Liver (tissue), 3 donors: ENCODE measurements at regions not wholly inside any gene's neighbourhood (a gene's known extent, or its start where the extent isn't known, plus 50 kb on each side); places are given as distances from the start of the nearest gene placed in this dataset.

Experiments
- CTCF ChIP-seq: fragments of 150-350 bp; IDR thresholded peaks from 2 replicates; pipeline ENCODE4 v1.5.1; 2017; ENCODE audit warnings: improper control_type of control experiment, low read depth, low read length; ENCODE audit not compliant: missing input control
- RAD21 ChIP-seq, 2 donors: IDR thresholded peaks; 2 replicates each; pipeline ENCODE4 v1.6.1; 2016; ENCODE audit warnings: antibody characterized with exemption in 2 of 2, mild to moderate bottlenecking in 2 of 2
- SP1 ChIP-seq: IDR thresholded peaks from 2 replicates; pipeline ENCODE4 v1.6.1; 2018; ENCODE audit warnings: antibody characterized with exemption, mild to moderate bottlenecking
- TAF1 ChIP-seq: conservative IDR thresholded peaks from 2 replicates; pipeline ENCODE4 v1.6.1; 2016; ENCODE audit warnings: antibody characterized with exemption, mild to moderate bottlenecking
- donor health status: healthy.
- donor health status: healthy.

- TF ChIP-seq CTCF (no peak), TAF1 (no peak), RAD21 (IDR thresholded peaks at IDR 0.05) (no peak), SP1 (no peak)
Measured at GRCh38 chr5:30968971-30969370, 224.5 kb upstream of the CDH6 start.
